ENCODE measurements at regions not wholly inside any gene's neighbourhood (a gene's known extent, or its start where the extent isn't known, plus 50 kb on each side); places are given as distances from the start of the nearest gene placed in this dataset.

DNA sequence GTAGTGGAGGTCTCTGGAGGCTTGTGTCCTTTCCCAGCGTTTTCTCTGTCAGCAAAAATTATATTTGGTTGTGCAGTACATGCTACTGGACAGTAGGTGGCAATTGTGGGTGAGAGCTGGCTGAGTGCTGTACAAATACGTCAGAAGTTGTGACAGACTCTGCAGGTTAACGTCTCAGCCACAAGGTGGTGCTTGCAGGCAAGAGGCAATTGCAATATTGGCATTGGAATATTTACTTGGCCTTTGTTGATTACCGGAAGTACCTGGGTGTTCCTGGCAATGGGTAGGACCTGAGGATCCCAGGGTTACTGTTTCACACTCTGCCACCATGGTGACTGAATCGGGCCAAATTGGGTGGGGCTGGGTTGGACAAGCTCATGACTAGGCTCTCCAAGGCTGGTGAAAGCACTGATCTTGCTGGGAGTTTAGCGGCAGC is 333.9 kb upstream of the LMO3 start (continued):
- TF ChIP-seq CTCF (IDR thresholded peaks at IDR 0.05) (peak; percentile 90), NFATC4 (CRISPR knock-in tag; IDR thresholded peaks at IDR 0.05) (no peak), E2F4 (CRISPR knock-in tag; IDR thresholded peaks at IDR 0.05; ENCODE audit: borderline replicate concordance, low read depth) (no peak), CREM (CRISPR knock-in tag; IDR thresholded peaks at IDR 0.05) (no peak), IRF1 (CRISPR knock-in tag; IDR thresholded peaks at IDR 0.05) (no peak), FOXP1 (CRISPR knock-in tag; IDR thresholded peaks at IDR 0.05; ENCODE audit: borderline replicate concordance) (no peak), E2F1 (CRISPR knock-in tag; IDR thresholded peaks at IDR 0.05) (no peak), ZNF263 (CRISPR knock-in tag; IDR thresholded peaks at IDR 0.05; ENCODE audit: low read depth) (no peak), SMAD4 (CRISPR knock-in tag; IDR thresholded peaks at IDR 0.05) (no peak), ZNF138 (CRISPR knock-in tag; conservative IDR thresholded peaks at IDR 0.05) (no peak), MXD4 (CRISPR knock-in tag; IDR thresholded peaks at IDR 0.05; ENCODE audit: borderline replicate concordance) (no peak), NFYB (CRISPR knock-in tag; conservative IDR thresholded peaks at IDR 0.05; ENCODE audit: low read depth) (no peak), RELA (CRISPR knock-in tag; IDR thresholded peaks at IDR 0.05; ENCODE audit: borderline replicate concordance) (no peak), TEAD1 (CRISPR knock-in tag; IDR thresholded peaks at IDR 0.05) (peak; percentile 49; the same call in 1 of the 2 replicates)
- TF ChIP-seq, protein P1, sequence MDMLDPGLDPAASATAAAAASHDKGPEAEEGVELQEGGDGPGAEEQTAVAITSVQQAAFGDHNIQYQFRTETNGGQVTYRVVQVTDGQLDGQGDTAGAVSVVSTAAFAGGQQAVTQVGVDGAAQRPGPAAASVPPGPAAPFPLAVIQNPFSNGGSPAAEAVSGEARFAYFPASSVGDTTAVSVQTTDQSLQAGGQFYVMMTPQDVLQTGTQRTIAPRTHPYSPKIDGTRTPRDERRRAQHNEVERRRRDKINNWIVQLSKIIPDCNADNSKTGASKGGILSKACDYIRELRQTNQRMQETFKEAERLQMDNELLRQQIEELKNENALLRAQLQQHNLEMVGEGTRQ (CRISPR knock-in tag; IDR thresholded peaks at IDR 0.05): no peak

DNA sequence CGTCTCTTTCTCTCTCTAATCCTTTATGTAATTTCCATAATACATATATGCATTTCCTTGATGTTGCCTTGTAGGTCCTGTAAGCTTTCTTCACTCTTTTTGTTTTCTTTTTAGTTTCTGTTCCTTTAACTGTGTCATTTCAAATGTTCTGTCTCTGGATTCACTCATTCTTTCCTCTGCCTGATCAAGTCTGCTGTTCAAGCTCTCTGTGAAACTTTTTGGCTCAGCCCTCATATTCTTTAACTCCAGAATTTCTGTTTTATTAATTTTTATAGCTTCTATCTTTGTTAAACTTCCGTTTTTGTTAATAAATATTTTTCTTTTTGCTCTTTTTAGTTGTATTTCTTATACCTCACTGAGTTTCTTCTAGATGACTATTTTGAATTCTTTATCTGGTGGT is 321.3 kb upstream of the LMO3 start:
- H3K27me3 Mint-ChIP-seq (ENCODE audit: low read depth): no peaks in the 10 kb centered on the region
- H3K4me1 Mint-ChIP-seq: no peaks in the 10 kb centered on the region
- no peak overlapping the region for H3K27ac Mint-ChIP-seq
- no peak overlapping the region for H3K4me3 Mint-ChIP-seq
- CTCF ChIA-PET: no interaction called here
- H3K9me3 Mint-ChIP-seq: peaks cover 33% of the 10 kb centered on the region
- TF ChIP-seq GRHL2 (CRISPR knock-in tag; IDR thresholded peaks at IDR 0.05; ENCODE audit: insufficient replicate concordance, severe bottlenecking): no peak
- TF ChIP-seq NFYB (CRISPR knock-in tag; conservative IDR thresholded peaks at IDR 0.05; ENCODE audit: low read depth): no peak
- no peak for TF ChIP-seq JAZF1 (CRISPR knock-in tag; IDR thresholded peaks at IDR 0.05)
- TF ChIP-seq, protein P2, sequence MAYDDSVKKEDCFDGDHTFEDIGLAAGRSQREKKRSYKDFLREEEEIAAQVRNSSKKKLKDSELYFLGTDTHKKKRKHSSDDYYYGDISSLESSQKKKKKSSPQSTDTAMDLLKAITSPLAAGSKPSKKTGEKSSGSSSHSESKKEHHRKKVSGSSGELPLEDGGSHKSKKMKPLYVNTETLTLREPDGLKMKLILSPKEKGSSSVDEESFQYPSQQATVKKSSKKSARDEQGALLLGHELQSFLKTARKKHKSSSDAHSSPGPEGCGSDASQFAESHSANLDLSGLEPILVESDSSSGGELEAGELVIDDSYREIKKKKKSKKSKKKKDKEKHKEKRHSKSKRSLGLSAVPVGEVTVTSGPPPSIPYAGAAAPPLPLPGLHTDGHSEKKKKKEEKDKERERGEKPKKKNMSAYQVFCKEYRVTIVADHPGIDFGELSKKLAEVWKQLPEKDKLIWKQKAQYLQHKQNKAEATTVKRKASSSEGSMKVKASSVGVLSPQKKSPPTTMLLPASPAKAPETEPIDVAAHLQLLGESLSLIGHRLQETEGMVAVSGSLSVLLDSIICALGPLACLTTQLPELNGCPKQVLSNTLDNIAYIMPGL (CRISPR knock-in tag; IDR thresholded peaks at IDR 0.05): no peak
- no peak for TF ChIP-seq ATF3 (CRISPR knock-in tag; conservative IDR thresholded peaks at IDR 0.05)
- no peak for TF ChIP-seq ZBTB21 (CRISPR knock-in tag; IDR thresholded peaks at IDR 0.05; ENCODE audit: borderline replicate concordance)
- TF ChIP-seq CDX4 (CRISPR knock-in tag; IDR thresholded peaks at IDR 0.05; ENCODE audit: borderline replicate concordance): no peak
- no peak for TF ChIP-seq ZNF317 (CRISPR knock-in tag; IDR thresholded peaks at IDR 0.05; ENCODE audit: borderline replicate concordance, low read depth)
- peaks cover 8% of the 10 kb centered on the region for H3K36me3 Mint-ChIP-seq
- POLR2A ChIA-PET: no interaction called here
- DNase-seq (ENCODE audit: low spot score) (no peak), ATAC-seq (no peak)
